GM21528 (cell line): ENCODE measurements at regions not wholly inside any gene's neighbourhood (a gene's known extent, or its start where the extent isn't known, plus 50 kb on each side); places are given as distances from the start of the nearest gene placed in this dataset.
"Not testable (repeated sequence)": the region's sequence is repeated elsewhere in the genome, so short reads cannot be mapped to it uniquely, and the experiment has no call there.

ENCODE experiments used
- ATAC-seq: cut with Tn5 transposase; IDR thresholded peaks from one replicate; pipeline ENCODE4 v1.9.1; 2021; ENCODE audit warnings: mild to moderate bottlenecking, moderate library complexity; ENCODE audit not compliant: unreplicated experiment, low FRiP score

DNA sequence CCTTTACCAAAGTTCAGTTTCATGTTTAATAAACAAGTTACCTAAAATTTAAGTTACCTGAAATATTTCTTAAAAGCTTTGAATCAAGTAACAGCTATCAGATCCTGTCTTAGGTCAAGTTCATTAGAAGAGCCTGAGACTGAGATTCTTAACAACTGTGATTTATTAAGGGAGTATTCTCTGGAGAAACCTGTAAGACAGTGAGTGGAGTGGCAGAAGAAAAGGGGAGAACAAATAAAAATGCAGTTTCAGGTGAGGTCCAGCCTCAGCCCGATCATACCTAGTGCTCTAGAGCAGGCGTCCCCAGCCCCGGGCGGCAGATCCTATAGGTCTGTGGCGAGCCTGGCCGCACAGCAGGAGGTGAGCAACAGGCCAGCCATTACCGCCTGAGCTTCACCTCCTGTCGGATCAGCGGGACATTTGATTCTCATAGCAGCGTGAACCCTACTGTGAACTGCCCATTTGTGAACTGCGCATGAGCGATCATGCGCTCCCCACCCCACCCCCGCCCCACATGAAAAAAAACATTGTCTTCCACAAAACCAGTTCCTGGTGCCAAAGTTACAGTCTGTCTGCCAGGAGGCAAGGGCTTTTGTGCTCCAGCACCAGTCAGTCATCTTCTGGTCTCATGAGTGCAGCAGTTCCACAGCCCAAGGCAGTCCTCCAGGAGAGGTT, 59.2 kb upstream of the ADGRB3 start:
- no peak for ATAC-seq

DNA sequence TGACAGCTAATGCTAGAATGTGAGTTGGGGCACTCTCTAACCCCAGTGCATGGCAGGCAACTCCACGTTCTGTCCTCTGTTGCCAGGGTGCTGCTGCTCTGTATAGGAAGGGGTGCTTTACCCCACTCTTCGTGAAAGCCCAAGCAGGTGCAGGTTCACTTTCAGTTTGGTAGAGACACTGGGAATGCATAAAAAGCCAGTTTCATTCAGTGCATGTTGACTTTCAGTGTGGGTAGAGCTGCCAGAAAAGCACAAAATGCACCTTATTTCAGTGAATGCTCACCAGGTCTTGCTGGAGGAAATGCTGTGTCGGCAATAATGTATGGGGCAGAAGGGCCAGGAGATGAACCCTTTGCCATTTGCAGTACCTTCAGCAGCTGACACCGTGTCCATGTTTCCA, 62.1 kb upstream of the ADGRB3 start:
- peak; percentile 11 for ATAC-seq

DNA sequence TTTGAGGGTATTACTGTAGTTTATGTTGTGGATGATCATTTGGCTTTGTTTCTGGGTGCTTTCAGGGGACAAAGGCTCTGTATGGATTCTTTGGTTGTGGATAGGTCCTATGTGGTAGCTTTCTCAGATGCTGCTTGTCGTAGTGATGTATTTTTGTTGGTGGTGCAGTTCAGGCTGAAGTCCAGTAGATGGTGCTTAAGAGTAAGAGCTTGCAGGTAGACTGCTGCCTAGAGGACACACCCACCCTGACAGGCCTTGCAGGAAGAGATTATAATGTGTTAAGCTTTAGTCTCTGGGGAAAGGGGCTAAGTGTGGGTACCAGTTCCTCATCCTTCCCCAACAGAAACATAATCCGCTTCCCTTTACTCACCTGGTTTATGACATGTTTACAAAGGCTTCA, 62.6 kb upstream of the ADGRB3 start:
- peak; percentile 79 for ATAC-seq

DNA sequence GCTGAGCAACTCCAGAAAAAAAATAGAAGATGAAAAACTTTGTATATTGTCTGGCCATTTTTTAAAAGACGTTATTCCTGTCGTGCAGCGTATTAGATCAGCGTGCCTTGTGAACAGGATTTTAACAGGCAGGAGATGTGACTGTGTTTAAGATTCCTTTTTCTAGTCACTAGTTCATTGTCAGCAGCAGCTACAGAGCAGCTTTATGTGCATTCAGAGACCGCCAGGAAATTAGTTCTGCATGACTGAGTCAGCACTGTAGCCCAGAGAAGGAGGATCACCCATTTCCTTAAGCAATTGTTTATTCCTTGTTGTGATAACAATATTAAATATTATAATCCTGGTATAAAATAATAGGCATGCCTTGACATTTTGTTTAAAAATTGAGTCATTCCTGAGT, 75.4 kb upstream of the ADGRB3 start:
- no peak for ATAC-seq

DNA sequence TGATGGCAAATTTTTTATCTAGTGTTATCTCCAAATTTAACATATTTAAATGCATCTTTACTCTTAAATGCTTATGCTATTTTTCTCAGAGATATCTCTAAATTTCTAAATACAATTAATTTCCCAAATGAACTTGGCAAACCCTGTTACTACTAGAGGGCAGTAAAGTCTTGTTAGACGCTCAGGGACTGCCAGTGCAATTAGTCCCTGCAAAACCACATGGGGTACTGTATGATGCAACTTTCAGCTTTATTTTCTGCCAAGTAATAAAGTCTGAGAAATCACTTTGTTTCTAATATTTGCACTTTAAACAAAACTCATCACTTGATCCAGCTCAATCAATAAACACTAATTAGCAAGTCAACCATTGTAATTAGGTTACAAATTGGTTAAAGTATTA, 76.0 kb upstream of the ADGRB3 start:
- ATAC-seq = no peak

DNA sequence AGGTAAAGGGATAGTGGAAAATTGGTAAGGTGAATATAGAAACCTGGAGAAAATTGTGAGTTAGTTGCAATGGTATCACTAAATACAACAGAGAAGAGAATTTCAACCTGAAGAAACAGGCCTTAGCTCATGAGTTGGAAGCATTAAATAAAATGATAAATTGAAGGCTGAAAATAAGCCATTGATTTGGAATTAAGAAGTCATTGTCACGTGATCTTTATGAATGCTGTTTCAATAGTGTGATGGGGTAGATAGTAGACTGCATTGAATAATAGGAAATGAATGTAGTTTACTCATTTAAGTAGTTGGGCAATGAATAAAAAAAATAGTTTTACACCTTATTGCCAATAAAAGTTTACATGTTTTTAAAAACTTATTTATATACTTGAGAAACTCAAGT, 88.5 kb upstream of the ADGRB3 start:
- ATAC-seq = no peak

DNA sequence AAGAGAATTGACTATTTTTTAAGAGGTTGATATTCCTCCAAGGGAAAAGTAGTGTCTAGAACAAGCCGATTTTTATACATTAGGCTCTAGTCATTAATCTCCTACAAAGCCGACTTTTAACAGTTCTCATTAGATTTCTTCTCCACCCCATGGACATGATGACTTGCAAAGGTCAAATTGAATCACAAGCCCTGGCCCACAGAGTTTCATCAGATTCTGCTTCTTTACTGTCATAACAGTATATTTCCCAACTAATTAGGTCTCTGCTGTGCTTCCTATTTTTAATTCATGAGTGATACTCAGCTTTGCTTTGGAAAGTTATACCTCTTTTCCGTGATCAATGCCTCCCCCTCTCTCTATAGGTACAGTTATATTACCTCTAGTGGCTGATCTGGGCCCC, 90.6 kb upstream of the ADGRB3 start:
- ATAC-seq = no peak

DNA sequence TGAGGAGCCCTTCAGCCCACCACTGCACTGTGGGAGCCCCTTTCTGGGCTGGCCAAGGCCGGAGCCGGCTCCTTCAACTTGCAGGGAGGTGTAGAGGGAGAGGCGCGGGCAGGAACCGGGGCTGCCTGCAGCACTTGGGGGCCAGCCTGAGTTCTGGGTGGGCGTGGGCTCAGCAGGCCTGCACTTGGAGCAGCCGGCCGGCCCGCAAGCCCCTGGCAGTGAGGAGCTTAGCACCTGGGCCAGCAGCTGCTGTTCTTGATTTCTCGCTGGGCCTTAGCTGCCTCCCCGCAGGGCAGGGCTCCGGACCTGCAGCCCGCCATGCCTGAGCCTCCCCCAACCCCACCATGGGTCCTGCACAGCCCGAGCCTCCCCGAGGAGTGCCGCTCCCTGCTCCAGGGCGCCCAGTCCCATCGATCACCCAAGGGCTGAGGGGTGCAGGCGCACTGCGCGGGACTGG, 101.7 kb upstream of the ADGRB3 start:
- ATAC-seq = no peak

DNA sequence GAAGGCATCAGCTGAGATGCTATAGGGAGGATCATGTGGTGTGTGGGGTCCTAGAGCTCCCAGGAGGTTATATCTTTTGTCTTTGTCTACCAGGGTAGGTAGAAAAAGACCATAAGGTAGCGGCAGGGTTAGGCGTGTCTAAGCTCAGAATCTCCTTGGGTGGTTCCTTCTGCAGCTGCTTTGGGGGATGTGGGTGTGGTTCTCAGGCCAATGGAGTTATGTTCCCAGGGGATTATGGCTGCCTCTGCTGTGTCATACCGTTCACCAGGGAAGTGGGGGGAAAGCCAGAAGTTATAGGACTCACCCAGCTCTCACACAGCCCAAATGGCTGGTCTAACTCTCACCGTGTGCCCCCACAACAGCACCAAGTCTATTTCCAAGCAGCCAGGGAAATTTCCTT, 107.4 kb upstream of the ADGRB3 start:
- ATAC-seq = no peak

DNA sequence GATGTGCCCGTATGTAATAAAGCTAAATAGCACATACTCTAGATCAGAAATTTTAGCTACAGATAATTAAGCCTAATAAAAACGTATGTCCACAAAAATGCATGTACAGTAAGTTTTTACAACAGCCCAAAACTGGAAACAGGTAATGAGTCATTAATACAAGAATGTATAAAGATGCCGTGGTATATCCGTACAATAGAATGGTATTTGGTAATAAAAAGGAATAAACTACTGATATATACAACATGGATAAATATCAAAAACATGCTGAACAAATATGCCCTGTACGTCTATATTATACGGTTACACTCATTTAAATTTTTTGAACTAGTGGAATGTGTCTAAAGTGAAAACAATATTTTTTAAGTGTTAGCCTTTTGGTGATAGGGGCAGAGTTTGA, 128.2 kb upstream of the ADGRB3 start:
- ATAC-seq = no peak

DNA sequence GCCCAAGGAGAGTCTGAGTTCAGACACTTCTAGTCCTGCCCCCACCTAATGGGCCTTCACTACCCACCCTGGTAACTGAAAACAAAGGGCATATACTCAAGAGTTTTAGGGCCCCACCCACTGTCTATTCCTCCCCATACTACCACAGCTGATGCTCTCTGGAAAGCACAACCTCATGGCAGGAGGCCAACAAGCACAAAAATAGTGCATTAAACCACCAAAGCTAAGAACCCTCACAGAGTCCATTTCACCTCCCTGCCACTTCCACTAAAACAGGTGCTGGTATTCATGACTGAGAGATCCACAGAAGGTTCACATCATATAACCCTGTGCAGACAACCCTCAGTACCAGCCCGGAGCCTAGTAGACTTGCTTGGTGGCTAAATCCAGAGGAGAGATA, 132.1 kb upstream of the ADGRB3 start:
- ATAC-seq = no peak

DNA sequence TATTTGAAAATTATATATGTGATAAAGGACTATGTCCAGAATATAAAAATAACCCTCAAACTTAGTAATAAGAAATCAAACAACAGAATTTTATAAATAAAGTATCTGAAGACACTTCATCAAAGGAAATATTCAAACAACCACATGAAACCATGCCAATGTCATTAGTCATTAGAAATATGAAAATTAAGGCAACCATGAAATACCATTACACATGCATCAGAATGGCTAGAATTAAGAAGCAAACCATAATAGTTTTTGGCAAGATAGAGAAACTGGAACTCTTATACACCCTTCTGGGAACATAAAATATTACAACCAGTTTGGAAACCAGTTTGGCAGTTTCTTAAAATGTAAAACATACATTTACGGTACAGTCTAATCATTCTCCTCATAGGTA, 137.2 kb upstream of the ADGRB3 start:
- no peak for ATAC-seq

DNA sequence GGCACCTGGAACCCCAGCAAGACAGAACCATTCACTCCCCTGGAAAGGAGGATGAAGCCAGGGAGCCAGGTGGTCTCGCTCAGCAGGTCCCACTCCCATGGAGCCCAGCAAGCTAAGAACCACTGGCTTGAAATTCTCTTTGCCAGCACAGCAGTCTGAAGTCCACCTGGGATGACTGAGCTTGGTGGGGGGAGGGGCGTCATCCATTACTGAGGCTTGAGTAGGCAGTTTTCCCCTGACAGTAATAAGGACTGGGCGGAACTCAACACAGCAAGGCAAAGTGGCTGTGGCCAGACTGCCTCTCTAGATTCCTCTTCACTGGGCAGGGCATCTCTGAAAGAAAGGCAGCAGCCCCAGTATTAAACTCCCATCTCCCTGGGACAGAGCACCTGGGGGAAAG, 140.2 kb upstream of the ADGRB3 start:
- not testable (repeated sequence) for ATAC-seq

DNA sequence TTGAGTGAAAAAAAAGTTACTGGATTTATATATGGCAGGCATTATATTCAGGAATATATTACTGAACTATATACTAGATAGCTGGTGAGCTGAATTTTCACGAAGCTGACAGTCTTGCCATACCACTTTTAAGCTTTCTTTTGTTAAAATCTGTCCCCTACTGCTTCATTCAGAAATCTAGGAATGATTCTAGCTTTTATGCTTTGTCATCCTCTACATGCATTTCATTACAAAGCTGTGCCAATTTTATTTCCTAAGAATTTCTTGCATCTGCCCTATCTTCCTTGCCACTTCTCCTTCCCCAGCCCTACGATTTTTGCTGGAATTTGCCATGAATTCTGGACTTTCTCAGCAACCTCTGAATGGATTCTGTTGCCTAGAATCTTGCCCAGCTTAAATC, 158.5 kb upstream of the ADGRB3 start:
- no peak for ATAC-seq

DNA sequence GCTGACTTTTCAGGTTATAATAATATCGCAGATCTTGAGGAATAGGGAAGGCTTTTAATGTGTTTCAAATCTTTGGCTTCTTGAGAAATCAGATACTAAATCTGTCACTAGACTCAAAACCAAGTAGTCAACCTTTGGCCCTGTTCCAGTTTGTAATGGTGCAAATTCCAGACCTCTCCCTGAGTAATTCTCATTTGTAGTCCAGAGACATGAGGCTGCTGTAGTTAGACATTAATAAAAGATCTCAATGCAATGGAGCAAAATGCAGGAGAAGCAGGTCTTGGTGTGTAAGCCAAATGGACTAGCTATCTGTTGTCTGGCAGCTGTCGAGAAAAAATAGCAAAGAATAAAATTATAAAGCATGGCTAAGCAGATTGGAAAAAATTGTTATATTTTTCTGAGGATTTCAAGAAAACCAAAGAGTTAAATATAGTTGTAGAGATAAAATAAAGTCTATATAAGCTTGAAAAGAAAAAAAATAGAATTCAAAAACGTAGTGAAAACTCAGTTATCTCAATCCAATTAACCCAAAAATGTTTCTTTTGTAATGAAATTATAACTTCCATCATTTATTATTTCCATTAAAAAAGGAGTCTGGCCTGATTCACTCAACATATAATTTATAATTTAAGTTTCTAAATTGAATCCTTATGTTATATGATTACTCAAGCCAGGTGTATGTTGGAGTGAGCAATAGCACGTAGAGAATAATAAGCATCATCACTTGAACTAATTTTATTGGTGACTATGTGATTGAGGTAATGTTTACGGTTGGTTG, 161.5 kb upstream of the ADGRB3 start:
- ATAC-seq = no peak

DNA sequence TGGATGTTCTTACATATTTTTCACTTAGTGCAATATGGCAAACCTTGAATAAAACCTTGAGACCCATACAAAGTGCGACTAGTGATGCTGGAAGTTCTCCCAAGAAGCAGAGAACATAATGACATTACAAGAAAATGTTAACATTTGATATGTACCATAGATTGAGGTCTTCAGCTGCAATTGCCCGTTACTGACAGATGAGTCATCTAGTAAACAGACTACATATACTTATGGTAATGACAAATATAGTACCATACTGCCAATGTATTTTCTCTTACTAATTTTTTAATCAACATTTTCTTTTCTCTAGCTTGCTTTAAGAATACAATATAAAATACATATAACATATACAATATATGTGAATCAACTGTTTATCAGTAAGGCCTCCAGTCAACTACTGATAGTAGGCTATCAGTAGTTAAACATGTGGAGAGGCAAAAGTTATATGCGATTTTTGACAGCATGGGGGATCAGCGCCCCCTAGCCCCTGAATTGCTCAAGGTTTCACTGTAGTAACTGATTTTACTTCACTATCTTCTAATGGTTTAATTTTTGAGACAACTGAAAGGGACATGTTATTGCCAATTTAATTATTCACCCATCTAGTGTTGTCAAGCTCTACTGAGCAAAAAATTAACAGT, 166.7 kb upstream of the ADGRB3 start:
- no peak for ATAC-seq

DNA sequence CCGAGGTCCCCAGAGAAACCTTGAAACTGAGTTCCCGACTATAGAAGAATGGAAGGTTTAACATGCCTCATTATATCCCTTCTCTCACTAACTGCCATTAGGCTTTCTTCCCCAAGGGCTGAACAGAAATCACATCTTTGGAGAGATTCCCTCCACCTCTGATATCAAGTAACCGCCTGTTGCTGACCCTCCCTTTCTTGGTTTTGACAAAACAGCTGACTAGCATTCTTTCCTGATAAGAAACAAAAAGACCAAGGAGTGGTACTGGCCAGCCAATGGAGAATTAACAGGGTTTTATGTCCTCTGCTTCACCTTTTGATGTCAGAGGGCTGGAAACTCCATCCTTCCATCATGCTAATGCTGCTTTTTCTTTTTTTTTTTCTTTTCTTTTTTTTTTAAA, 176.6 kb upstream of the ADGRB3 start:
- no peak for ATAC-seq

DNA sequence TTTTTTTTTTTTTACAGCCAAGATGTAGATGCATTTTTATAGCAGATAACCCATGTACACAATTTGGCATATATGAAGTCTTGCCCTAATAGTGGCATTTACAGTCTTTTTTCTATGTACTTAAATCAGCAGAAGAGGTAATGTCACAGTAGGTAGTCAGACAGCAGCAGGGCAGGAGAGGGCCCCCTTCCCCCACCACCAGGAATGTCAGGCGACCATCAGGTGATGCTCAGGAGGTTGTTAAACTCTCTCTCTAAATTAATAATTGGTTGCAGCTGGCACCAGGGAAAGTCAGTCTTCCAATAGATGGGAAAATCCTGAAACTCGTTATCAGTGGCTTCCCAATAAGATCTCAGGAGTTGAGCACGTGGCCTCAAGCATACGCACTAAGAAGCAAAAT, 188.0 kb upstream of the ADGRB3 start:
- ATAC-seq = no peak

DNA sequence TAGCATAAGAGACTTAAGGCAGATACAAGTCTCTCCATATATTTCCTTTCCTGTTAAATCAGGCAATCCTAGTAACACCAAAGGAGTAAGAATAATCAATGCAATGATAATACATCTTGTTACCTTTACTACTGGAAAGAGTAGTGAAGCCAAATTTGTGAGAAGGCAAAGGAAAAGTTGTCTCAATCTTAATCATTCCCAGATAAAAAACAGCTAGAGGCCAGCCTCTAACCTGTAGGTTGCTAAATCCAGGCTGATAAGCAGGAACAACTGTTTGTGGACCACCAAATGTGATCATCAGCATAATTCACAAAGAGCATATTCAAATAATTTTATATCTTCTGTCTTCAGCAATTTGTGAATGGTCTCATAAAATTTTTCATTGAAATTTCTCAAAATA, 189.2 kb upstream of the ADGRB3 start:
- no peak for ATAC-seq

DNA sequence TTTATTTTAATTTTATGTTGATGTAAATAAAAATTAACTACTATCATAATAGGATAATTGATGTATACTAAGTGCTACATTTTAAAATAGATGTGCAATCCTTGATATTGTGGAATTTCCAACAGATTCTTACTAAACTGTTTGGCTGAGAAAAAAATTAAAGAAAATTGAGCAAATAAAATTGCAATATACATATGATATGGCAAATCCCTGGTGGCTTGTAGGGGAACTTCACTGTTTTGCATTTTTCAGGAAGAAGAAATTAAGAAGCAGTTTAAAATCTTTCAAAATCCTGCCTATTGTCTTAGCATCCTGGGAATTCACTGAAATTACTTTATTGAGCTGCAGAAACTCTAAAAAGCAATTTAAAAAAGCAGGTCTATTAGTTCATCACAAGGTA, 191.4 kb upstream of the ADGRB3 start:
- no peak for ATAC-seq

DNA sequence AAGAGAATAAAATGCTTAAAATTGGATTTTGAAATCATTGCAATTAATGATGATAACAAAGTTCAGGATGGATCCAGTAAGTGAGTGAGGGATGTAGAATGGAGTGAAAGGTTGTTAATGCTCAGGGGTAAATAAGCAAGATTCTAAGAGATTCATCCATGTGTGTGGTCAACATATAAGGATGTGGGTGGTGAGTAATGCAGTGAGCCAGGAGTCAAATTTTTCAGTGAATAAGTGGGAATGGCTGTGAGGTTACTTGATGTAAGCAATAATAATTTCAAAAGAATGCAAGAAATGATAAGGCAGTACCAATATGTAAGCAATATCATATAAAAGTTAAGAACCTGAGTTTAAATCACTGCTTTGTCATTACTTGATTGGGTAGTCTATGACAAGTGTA, 207.5 kb upstream of the ADGRB3 start:
- ATAC-seq = no peak

DNA sequence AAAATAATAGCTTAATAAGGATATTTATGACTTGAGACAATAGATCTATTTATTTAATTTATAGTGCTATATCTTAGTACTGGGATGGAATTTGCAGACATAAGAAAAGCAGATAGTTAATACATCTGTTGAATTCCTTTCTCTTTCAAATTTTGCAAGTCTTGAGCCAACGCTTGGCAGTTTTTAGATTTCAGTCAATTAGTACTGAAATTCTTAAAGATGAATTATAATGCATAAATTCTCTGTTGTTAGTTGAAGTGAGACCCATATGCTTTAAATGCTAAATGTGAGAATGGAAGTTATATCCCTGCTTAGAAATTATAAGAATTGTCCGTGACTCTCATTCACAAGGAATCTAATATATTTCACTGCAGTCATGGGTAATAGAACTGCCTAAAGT, 225.1 kb upstream of the ADGRB3 start:
- ATAC-seq = no peak
